Ishikawa (cell line): ENCODE measurements at regions not wholly inside any gene's neighbourhood (a gene's known extent, or its start where the extent isn't known, plus 50 kb on each side); places are given as distances from the start of the nearest gene placed in this dataset.

Source experiments
- CEBPB ChIP-seq: IDR thresholded peaks from 2 replicates; pipeline ENCODE4 v1.6.1; 2012
- CREB1 ChIP-seq: IDR thresholded peaks from 2 replicates; pipeline ENCODE4 v1.6.1; 2012; ENCODE audit warnings: low read depth
- EGR1 ChIP-seq: IDR thresholded peaks from 2 replicates; pipeline ENCODE4 v1.6.1; 2012
- EP300 ChIP-seq: IDR thresholded peaks from 2 replicates; pipeline ENCODE4 v1.6.1; 2012; ENCODE audit warnings: borderline replicate concordance
- FOXM1 ChIP-seq: IDR thresholded peaks from 2 replicates; pipeline ENCODE4 v1.6.1; 2012; ENCODE audit warnings: low read depth, borderline replicate concordance
- NFIC ChIP-seq: IDR thresholded peaks from 2 replicates; pipeline ENCODE4 v1.6.1; 2012
- RAD21 ChIP-seq: IDR thresholded peaks from 2 replicates; pipeline ENCODE4 v1.6.1; 2012; ENCODE audit warnings: low read depth
- TAF1 ChIP-seq: IDR thresholded peaks from 2 replicates; pipeline ENCODE4 v1.6.1; 2012; ENCODE audit warnings: low read depth, mild to moderate bottlenecking
- TCF12 ChIP-seq: IDR thresholded peaks from 2 replicates; pipeline ENCODE4 v1.6.1; 2012; ENCODE audit warnings: low read depth
- TEAD4 ChIP-seq: IDR thresholded peaks from 2 replicates; pipeline ENCODE4 v1.6.1; 2012
- USF1 ChIP-seq: IDR thresholded peaks from 2 replicates; pipeline ENCODE4 v1.6.1; 2012
- YY1 ChIP-seq: IDR thresholded peaks from 2 replicates; pipeline ENCODE4 v1.6.1; 2012; ENCODE audit warnings: low read depth
- ZBTB7A ChIP-seq: IDR thresholded peaks from 2 replicates; pipeline ENCODE4 v1.6.1; 2012; ENCODE audit warnings: low read depth
- TF ChIP-seq, protein P1 (sequence below): IDR thresholded peaks from 2 replicates; pipeline ENCODE4 v1.6.1; 2012; ENCODE audit warnings: low read depth, mild to moderate bottlenecking
- TF ChIP-seq, protein P2 (sequence below): IDR thresholded peaks from 2 replicates; pipeline ENCODE4 v1.6.1; 2012

- TF ChIP-seq CEBPB (no peak), CREB1 (no peak), RAD21 (no peak), TAF1 (no peak), TEAD4 (no peak), FOXM1 (no peak), NFIC (no peak), EGR1 (no peak), TCF12 (no peak), ZBTB7A (no peak), USF1 (no peak), YY1 (no peak), EP300 (no peak)
- TF ChIP-seq, protein P1, sequence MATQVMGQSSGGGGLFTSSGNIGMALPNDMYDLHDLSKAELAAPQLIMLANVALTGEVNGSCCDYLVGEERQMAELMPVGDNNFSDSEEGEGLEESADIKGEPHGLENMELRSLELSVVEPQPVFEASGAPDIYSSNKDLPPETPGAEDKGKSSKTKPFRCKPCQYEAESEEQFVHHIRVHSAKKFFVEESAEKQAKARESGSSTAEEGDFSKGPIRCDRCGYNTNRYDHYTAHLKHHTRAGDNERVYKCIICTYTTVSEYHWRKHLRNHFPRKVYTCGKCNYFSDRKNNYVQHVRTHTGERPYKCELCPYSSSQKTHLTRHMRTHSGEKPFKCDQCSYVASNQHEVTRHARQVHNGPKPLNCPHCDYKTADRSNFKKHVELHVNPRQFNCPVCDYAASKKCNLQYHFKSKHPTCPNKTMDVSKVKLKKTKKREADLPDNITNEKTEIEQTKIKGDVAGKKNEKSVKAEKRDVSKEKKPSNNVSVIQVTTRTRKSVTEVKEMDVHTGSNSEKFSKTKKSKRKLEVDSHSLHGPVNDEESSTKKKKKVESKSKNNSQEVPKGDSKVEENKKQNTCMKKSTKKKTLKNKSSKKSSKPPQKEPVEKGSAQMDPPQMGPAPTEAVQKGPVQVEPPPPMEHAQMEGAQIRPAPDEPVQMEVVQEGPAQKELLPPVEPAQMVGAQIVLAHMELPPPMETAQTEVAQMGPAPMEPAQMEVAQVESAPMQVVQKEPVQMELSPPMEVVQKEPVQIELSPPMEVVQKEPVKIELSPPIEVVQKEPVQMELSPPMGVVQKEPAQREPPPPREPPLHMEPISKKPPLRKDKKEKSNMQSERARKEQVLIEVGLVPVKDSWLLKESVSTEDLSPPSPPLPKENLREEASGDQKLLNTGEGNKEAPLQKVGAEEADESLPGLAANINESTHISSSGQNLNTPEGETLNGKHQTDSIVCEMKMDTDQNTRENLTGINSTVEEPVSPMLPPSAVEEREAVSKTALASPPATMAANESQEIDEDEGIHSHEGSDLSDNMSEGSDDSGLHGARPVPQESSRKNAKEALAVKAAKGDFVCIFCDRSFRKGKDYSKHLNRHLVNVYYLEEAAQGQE: no peak
- TF ChIP-seq, protein P2, sequence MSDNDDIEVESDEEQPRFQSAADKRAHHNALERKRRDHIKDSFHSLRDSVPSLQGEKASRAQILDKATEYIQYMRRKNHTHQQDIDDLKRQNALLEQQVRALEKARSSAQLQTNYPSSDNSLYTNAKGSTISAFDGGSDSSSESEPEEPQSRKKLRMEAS: no peak
Observed at GRCh38 chr17:72574675-72575510, 454.1 kb downstream of the SOX9 start.

DNA sequence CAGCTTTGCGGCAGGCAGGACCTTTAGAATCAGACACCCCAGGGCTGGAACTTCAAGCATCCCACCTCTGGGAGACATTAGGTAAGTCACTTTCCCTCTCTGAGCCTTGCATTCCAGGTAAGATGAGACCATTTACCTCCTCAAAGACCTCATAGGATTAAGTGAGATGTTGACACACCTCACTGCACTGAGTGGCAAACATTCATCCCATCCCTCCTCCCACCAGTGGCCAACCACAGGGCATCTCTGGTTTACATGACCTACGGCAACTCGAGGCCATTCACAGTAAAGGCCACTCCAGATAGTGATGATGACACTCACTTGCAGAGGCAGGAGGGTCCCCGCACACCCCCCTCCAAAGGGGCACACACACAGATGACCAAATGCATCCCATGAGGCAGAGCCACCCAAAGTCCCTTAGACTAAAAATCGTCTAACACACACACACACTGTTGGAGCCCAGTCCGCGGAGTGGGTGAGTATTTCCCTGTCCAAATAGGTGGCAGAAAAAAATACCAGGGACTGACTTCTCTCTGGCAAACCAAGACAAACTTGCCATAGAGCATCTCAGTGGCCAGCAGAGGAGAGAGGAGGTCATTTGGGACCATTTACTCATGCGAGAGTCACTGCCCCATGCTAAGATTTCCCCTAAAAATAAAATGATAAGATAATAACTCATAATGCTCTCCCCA lies 454.9 kb downstream of the SOX9 start:
- peak; percentile 15; the same call in 1 of the 2 replicates for TF ChIP-seq TEAD4
- TF ChIP-seq TAF1: no peak

- TF ChIP-seq TAF1 (no peak), CEBPB (no peak), TCF12 (no peak), ZBTB7A (no peak), YY1 (no peak), CREB1 (no peak)
Observed at GRCh38 chr17:72576289-72576759, 455.5 kb downstream of the SOX9 start.

DNA sequence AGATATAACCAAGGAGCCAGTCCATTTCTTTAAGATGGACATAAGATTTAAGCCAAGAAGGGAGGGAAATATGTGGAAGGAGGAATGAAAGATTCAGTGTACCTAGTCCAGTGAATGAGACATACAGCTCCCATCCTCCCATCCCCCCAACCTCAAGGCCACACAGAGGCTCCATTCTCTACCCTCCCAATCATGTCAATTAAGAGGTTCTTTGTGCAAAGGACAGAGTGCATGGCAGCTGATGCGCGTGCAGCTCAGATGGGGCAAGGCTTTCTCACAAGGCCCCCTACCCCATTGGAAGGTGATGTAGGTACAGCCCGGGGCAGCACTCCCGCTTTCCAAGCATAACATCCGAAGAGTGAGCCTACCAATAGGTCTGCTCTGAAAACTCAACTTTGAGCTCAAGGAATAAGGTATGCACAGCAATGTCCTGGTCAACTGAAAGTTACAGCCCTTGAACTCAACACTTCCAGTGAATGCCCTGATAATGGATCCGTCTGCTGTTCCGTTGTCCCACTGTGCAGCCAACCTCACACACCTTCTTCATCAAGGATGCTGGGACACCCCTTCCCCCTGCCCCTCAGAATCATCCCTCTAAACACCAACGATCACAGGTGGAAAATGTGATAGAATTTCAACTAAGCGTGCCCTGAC lies 458.1 kb downstream of the SOX9 start:
- no peak for TF ChIP-seq TAF1
- no peak for TF ChIP-seq TEAD4
- no peak for TF ChIP-seq NFIC
- TF ChIP-seq YY1: no peak
- no peak for TF ChIP-seq CEBPB
- no peak for TF ChIP-seq RAD21
- TF ChIP-seq FOXM1: no peak
- TF ChIP-seq, protein P1: no peak

DNA sequence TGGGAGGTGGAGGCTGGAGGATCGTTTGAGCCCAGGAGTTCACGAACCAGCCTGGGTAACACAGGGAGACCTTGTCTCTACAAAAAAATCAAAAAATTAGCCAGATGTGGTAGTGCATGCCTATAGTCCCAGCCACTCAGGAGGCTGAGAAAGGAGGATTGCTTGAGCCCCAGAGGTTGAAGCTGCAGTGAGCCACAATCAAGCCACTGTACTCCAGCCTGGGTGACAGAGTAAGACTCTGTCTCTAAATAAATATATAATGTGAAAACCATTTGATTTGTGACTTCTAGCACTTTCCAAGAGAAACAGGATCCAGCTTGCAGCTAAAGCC lies 459.1 kb downstream of the SOX9 start:
- TF ChIP-seq ZBTB7A (no peak), RAD21 (no peak), TAF1 (no peak), EGR1 (no peak), EP300 (no peak), TEAD4 (no peak), NFIC (no peak)
- TF ChIP-seq, protein P2: no peak
